K562 (cell line): ENCODE measurements at regions not wholly inside any gene's neighbourhood (a gene's known extent, or its start where the extent isn't known, plus 50 kb on each side); places are given as distances from the start of the nearest gene placed in this dataset.

Source experiments
- EZH2 ChIP-seq: IDR thresholded peaks from 2 replicates; pipeline ENCODE4 v1.6.1; 2012; ENCODE audit warnings: low read depth, mild to moderate bottlenecking, inconsistent platforms, low read length, borderline replicate concordance
- HDAC2 ChIP-seq: fragments of 450-650 bp; IDR thresholded peaks from 2 replicates; pipeline ENCODE4 v1.6.1; 2016; ENCODE audit warnings: mild to moderate bottlenecking
- IRF2 ChIP-seq: sonication (generic); formaldehyde crosslinking; IDR thresholded peaks from 2 replicates; pipeline ENCODE4 v1.8.1; 2022; ENCODE audit warnings: mild to moderate bottlenecking, missing genetic modification reagents
- JUNB ChIP-seq: fragments of 450-650 bp; formaldehyde crosslinking; conservative IDR thresholded peaks from 2 replicates; pipeline ENCODE4 v1.4.0; 2020; ENCODE audit warnings: mild to moderate bottlenecking
- NEUROD1 ChIP-seq: fragments of 150-350 bp; IDR thresholded peaks from 2 replicates; pipeline ENCODE4 v1.6.1; 2014; ENCODE audit warnings: borderline replicate concordance, low read length, low read depth; ENCODE audit not compliant: partially characterized antibody
- RCOR1 ChIP-seq, 2 experiments: IDR thresholded peaks; 2 replicates each; pipeline ENCODE4 v1.6.1; 2012; ENCODE audit warnings: low read depth in 2 of 2, low read length in 2 of 2, borderline replicate concordance in 1 of 2, improper control_type of control experiment in 1 of 2
- RFX5 ChIP-seq: IDR thresholded peaks from 2 replicates; pipeline ENCODE4 v1.6.1; 2011; ENCODE audit warnings: low read depth, mild to moderate bottlenecking, improper control_type of control experiment, low read length
- ZNF124 ChIP-seq: sonication (generic); formaldehyde crosslinking; IDR thresholded peaks from 2 replicates; pipeline ENCODE4 v1.8.1; 2022; ENCODE audit warnings: missing genetic modification reagents
- ZNF444 ChIP-seq: fragments of 250-450 bp; sonication (Bioruptor Pico); IDR thresholded peaks from 2 replicates; pipeline ENCODE4 v1.4.0; 2020; ENCODE audit warnings: mild to moderate bottlenecking, moderate library complexity
- ZNF609 ChIP-seq: sonication (generic); formaldehyde crosslinking; IDR thresholded peaks from 2 replicates; pipeline ENCODE4 v1.8.1; 2023; ENCODE audit warnings: missing genetic modification reagents, mild to moderate bottlenecking, borderline replicate concordance
- ZNF740 ChIP-seq, 3 experiments: fragments of 200-800 bp in 1 of 3; sonication (Bioruptor generic) in 1 of 3; sonication (generic) in 1 of 3; formaldehyde crosslinking in 1 of 3; IDR thresholded peaks; 2 replicates each; pipeline versions ENCODE4 v1.6.1 to v1.8.0; 2016 to 2022; ENCODE audit warnings: mild to moderate bottlenecking in 2 of 3, missing compliant biosample characterization in 2 of 3, missing genetic modification characterization in 2 of 3, missing genetic modification reagents in 1 of 3

GRCh38 chrX:101803451-101803850 is 128.4 kb downstream of the ZMAT1 start:
- no peak for TF ChIP-seq ZNF609
- TF ChIP-seq NEUROD1: no peak
- no peak for TF ChIP-seq JUNB (CRISPR knock-in tag)
- no peak for TF ChIP-seq IRF2 (CRISPR knock-in tag)
- no peak for TF ChIP-seq RFX5
- no peak for TF ChIP-seq ZNF124 (CRISPR knock-in tag)
- no peak for TF ChIP-seq HDAC2
- no peak for TF ChIP-seq RCOR1 (IDR thresholded peaks at IDR 0.05; ENCODE audit: borderline replicate concordance in 1 of 2, low read depth in 2 of 2, low read length in 2 of 2)
- no peak for TF ChIP-seq EZH2
- TF ChIP-seq ZNF444 (CRISPR knock-in tag): no peak
- no peak for TF ChIP-seq ZNF740 (CRISPR knock-in tag; IDR thresholded peaks at IDR 0.05)
- no peak for TF ChIP-seq ZNF740 (tag; IDR thresholded peaks at IDR 0.05)
